HG03066 (cell line): ENCODE measurements at regions not wholly inside any gene's neighbourhood (a gene's known extent, or its start where the extent isn't known, plus 50 kb on each side); places are given as distances from the start of the nearest gene placed in this dataset.
"Not testable (repeated sequence)": the region's sequence is repeated elsewhere in the genome, so short reads cannot be mapped to it uniquely, and the experiment has no call there.

Source experiments
- ATAC-seq: cut with Tn5 transposase; IDR thresholded peaks from one replicate; pipeline ENCODE4 v1.9.1; 2021; ENCODE audit warnings: low read depth; ENCODE audit not compliant: unreplicated experiment

DNA sequence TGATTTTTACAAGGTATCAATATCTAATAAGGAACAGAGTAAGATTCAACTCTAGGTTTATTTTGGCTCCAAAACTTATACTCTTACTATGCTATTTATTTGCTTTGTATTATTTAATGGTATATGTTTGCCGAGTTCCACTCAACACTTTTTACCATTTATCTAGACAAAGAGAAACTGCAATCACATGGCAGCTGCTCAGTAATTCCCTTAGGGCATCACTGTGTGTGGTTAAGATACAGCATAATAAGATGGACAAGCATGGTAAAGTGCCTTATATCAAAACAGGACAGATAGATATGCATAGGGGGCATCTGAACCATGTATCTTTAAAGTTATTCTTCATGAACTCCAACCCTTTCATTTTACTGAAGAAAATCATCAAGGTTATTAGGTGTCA lies 483.0 kb upstream of the ID4 start:
- no peak for ATAC-seq

DNA sequence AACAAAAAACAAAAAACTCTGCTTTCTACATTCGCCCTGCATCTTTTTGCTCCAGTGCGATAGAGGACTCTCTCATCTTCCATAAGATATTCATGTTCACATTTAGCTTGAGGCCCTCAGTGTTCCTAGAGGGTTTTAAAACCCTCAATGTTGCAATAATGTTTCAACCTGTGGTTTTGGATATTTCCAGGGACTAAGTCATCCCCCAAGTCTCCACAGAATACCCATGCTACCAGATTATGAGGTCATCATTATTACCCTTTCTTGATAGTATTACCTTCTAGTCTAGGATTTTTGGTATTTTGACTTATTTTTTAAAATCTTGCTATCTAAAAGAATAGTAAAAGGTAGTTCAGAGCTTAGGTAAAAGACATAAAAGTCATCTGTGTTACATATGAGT lies 480.5 kb upstream of the ID4 start:
- no peak for ATAC-seq

DNA sequence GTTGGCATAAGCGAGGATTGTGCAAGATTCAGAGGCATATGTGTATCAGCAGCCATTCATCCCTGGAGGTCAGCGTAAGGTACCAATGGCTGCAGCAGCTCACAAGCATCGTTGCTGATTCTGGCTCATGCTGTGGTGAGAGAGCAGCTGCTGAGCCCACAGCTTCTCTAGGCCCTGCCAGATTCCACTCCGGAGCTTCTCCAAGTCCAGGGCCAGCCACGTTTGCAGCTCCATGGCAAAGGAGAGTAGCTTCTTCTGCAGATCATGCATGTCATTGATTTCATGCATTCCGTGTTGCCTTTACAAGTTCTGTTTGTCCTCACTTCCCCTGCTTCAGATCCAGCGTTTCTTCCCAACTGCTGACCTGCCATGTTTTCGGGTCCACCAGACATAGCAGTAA lies 474.8 kb upstream of the ID4 start:
- no peak for ATAC-seq

DNA sequence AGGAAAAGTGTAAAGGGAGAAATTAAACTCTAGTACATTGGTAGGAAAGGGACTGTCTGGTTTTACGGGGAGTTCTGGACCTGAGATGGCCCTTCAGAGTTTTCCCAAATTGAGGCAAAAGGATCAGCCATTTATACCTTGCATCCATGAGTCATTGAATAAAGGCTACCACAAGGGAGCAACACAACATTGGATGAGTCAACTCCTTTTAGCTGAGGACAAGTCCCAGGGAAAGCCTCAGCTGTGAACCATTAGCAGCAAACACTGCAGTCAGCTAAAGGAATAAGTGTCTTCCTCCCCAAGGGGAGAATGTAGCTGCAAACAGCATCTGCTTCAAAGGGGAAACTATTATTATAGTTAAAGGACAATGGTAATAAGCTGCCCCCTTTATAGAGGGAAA lies 468.7 kb upstream of the ID4 start:
- ATAC-seq: no peak

DNA sequence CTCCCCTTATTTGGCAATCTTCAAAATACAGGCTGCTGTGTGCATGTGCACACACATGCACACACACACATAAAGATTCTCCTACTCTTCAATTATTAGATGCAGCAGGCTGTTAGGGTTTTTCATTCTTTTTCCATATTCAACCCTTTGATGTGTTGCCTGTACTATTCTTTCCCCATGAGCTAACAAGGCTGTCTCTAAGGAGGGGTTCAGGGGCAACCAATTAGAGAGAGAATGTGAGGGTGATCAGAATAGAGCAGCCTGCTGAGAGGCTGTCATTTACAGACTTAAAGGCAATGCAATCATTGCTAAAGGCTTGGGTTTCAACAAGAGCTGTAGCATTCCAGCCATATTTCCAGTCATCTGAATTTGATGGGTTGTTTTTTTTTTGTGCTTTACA lies 467.4 kb upstream of the ID4 start:
- ATAC-seq: no peak

DNA sequence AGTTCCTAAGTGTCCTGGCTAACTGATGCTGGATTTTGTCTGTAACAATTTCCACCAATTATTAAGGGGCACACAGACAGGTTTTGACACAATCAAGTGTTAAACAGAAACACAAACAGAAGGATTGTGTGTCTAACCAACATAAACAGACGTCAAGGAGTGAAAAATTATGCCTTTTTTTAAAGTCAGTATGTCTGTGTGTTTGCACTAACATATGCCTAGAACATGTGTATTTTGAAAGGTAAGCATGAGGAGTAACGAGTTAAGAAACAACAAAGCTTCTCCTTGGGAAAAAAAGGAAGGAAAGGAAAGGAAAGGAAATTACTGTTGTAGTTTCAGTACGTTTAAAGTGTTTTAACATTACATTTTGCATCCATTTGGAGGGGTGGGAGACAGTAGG lies 466.3 kb upstream of the ID4 start:
- ATAC-seq: no peak

DNA sequence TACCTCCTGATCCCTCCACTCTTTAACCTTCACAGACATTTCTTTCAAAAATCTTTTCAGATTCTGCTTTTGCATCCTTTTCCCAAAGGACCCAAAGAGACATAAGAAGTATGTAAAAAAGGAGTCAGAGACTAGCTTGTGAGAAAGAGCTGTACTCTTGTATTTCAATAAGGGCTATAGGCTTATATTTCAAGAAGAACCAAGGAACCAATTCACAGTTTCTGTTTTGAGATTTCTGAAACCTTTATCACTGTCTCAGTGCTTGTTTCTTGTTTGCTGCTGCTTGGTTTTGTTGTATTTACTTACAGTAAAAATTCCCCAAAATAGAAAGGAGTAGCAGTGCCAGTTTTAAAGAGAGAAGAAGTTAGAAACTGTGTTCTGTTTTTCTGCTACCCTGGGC lies 461.6 kb upstream of the ID4 start:
- no peak for ATAC-seq

DNA sequence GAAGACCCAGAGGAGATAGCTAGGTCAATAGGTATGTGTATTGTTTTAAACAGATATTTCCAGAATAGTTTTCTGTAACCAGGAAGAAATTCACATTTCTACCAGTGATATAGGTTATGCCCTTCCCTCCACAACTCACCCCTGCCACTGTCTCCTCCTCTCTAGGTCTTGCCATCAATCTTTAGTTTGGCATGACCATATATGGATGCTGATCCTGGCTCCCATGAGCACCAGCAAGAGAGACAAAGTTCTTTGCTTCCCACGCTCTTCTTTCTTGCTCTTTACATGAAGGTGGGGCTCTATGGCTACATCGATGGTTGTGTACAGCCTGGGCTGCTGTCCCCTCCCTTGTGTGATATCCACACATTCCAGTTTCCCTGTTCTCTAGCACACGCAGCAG lies 459.4 kb upstream of the ID4 start:
- ATAC-seq: no peak

DNA sequence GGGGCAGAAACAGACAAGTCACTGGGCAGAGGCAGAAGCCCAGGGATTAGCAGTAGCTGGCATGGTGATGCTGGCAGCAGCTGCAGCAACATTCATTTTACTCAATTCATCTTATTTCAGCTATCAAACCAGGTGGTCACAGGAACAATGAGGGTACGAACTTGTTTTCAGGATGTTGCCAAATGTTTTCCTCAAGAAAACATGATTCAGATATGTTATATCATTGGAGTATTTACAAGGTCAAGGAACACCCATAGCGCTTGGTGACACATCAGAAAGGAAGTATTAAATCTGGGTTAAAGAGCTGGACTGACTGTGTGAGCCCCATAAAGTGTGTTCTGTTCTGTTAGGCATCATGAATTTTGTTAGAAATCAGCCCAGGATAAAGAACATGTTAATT lies 456.9 kb upstream of the ID4 start:
- no peak for ATAC-seq

DNA sequence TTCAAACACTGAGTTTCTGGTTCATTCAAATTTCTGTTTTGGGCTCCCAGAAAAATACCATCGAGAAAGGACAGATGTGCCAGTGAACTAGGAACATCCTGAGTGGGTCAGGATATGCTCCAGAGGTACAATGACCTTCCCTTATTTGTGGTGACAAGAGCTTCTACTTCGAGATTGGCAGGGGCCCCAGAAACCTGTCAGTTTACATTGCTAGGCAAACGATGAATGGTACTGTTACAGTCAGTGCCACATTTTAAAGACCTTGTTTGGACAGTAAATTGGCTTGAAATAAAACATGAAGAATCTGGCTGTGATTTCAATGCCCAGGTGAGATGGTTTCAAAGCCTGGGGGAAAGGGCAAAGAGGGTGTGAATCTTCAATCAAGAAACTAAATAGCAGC lies 454.5 kb upstream of the ID4 start:
- no peak for ATAC-seq

DNA sequence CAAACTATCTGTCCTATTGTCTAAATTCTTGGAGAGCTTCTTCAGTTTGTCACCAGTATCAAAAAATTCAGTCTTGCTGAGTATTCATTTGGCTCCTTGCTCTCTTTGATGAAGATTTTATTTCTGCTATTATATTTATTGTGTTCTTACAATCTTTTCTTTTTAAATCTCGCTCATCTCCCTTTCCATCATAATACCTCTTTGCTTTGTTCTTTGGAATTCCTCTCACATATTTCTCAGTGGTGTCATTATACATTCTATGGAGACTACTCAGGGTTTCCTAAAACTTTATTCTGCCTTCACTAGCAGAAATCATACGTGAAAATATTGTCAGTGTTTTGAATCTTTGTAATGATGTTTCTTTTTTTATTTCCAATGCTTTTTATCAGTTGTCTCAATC lies 445.2 kb upstream of the ID4 start:
- no peak for ATAC-seq

DNA sequence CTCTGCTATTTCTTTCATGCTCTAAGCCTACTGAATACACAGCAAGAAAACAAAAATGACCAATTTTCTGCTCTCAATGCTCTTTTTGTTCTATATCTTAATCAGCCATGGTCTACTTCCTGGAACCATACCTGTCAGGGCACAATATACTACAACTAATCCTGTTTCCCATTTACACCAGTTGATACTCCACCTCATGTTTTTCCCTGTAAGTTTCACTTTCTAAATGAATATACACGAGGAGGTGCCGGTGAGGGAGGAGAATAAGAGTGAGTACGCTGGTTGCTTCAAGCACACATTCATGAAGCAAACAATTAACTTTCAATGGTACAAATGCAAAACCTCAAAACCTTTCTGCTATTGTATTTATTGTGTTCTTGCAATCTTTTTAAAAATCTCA lies 443.1 kb upstream of the ID4 start:
- ATAC-seq: no peak

DNA sequence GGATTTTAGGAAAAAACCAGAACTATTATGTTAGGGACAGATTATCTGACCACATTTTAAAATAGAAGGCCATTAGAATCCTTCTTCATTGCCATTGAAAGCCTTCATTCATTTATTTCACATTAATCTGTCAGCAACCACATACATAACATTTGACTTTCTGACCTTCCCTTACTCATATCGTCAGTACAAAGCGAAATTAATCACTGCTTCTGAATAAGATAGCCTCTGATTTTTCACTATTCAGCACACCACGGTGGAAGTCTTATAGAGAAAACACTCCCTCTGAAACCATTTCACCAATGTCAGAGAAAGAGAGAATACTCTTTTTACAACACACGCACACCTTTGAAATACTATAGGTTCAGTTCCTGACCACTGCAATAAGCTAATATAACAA lies 442.5 kb upstream of the ID4 start:
- ATAC-seq: no peak

DNA sequence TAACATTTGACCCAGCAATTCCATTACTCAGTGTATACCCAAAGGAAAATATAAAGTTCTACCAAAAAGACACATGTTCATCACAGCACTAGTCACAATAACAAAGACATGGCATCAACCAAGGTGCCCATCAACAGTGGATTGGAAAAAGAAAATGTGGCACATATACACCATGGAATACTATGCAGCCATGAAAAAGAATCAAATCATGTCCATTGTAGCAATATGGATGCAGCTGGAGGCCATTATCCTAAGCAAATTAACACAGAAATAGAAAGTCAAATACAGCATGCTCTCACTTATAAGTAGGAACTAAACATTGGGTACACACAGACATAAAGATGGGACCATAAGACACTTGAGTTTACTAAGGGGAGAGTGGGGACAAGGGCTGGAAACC lies 441.9 kb upstream of the ID4 start:
- no peak for ATAC-seq

DNA sequence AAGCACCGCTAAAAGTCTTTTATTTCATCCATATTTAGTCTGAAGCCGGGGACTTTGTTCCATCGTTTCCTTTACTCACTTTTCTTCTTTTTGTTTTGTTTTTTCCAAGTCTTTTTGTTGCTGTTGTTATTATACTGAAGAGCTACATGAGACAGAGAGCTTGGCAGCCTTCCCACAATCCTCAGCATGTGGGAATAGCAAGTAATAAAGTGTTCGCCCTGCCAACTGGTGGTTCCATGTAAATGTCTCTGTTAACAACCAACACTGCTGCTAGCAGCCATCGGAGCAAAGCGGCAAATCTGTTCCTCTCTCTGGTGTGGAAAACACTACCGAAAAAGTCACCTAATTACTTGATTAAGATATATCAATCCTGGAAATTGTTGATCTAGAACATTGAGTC lies 437.8 kb upstream of the ID4 start:
- ATAC-seq: no peak

DNA sequence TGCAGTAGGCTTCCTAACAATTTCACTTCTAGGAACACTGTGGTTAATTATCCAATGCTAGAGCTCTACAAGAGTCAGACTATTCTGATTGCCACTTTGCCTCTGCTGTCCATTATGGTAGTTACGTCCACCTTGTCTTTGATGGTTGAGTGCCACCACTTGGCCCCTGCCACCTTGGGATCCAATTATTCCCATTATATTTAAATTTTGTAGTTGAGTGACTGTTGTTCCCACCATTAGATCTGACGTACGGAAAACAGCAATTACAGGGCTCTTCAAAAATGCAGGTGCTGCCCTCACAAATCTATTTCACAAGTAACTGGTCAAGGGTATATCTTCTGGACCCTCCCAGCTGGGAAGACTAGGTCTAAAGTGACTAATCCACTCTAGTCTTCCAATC lies 432.3 kb upstream of the ID4 start:
- ATAC-seq: not testable (repeated sequence)

DNA sequence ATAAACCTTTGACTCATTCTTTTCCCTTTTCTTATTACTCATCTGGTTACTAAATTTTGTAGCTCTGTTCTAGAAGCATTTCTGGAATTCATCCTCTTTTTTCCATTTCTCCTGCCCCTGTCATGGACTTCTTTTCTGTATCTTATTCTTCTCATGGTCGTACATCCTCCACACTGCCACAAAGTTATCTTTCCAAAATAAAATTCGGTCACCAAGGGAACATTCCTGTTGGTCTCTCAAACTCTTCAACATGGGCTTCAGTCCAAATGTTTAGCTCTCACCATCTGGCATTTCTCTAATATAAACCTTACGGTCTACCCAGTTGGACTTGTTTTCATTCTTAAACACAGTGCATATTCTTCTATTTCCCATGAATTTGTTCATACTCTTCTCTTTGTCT lies 428.8 kb upstream of the ID4 start:
- ATAC-seq: no peak

DNA sequence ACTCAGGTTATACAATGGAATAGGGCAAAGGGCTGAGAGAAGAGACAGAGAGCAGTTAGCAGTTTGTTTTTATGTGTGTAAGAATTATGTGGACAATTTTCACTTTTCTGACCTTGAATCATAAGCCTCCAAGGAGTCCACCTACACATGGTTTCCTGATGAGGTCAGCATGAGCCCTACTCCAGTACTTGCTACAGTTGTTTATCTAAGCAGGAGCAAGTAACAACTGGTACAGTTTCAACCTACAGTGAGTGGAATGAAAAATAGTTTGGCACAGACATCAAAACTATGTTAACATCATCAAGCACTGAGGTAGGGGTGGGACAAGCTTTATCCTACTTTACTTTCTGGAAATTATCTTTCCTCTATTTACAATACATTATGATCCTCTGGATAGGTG lies 426.7 kb upstream of the ID4 start:
- ATAC-seq: no peak

DNA sequence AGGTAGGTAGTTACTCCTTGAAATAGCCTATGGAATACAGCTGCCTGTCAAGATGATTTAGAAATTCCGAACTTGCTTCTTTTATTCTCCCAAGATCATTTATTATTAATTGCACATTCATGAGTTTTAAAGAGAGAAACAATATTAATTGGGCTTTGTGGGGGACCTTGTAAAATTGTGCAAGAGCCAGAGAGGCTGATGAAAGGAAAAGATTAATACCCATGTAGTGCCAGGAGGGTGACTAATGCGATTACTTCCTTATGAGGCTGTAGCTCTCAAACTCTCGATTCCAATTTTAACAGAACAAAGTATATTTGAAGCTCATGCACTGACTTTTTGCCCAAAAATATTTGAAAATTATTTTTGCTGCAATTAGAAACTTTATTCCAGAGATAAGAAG lies 423.8 kb upstream of the ID4 start:
- ATAC-seq: no peak

DNA sequence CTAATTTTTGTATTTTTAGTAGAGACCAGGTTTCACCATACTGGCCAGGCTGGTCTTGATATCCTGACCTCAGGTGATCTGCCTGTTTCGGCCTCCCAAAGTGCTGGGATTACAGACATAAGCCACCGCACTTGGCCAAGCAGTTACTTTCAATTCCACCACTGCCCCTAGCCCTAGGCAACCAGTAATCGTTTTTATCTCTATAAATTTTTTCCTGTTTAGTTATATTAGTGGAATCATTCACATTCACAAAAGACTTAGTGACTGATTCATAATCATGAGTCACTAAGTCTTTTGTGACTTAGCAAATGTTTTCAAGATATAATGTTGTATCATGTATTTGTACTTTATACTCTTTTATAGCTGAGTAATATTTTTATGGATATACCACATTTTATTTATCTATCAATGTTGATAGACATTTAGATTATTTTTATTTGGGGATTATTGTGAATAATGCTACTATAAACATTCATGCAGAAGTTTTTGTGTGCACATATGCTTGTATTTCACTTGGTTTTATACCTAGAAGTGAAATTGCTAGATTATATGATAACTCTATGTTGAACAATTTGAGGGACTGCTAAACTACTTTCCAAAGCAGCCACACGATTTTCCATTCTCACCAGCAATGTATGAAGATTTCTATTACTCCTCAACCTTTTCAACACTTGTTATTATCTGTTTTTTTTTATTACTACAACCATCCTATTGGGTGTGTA lies 421.4 kb upstream of the ID4 start:
- no peak for ATAC-seq

DNA sequence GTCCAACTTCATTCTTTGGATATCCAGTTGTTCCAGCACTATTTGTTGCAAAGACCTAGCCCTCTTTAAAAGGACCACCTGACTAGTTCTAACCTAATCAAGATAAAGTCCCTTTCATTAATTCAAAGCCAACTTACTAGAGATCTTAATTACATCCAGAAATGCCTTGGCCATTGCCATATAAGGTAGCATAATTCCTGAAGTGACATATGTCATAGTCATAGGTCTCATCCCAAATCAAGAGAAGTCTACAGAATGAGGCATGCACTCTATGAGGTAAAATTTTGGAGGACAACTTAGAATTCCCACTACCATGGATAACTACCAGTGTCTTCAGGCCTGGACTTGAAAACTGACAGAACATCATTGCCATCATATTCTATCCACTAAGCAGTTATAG lies 420.4 kb upstream of the ID4 start:
- ATAC-seq: no peak

DNA sequence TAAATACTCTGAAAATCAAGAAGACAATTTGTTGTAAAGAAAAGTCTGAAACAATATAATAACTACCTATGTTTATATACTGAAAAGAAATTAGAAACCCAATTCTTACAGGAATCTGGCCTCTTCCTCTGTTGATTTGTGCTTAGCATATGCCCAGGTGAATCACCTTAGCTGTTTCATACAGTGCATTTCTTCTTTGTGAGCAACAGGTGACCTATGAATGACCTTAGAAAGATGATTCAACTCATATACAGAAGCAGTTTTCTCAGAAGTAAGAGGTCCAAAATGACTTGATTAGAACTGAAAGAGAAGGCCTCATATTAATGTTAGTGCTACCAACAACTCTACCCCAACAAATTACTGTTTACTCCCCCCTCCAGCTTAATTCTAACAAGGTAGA lies 419.5 kb upstream of the ID4 start:
- no peak for ATAC-seq

DNA sequence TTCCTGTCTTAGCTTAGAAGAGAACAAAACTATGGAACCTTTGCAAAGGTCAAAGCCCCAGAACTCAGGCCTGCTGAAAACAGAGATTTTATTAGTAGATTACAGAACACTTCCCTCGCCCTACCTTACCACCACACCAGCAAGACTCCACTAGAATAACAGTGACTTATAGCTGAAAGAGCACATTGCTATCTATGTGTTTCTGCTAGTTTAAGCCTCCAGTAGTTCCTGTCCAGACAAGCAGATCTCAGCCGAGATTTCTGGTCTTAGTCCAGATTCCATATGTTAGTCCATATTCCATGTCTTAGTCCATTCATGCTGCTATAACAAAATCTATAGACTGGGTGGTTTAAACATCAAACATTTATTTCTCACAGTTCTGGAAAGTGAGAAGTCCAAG lies 412.3 kb upstream of the ID4 start:
- ATAC-seq: no peak
